ENCODE measurements at regions not wholly inside any gene's neighbourhood (a gene's known extent, or its start where the extent isn't known, plus 50 kb on each side); places are given as distances from the start of the nearest gene placed in this dataset.

GRCh38 chr4:187436251-187436650 lies 559.3 kb upstream of the ZFP42 start:
- H3K9ac ChIP-seq (ENCODE audit: low read length in 2 of 2) = no peak overlapping the region
- peak overlapping the region in 1 of 2 donors; percentile 24 for H3K4me3 ChIP-seq (ENCODE audit: low read length in 2 of 2)
- no peaks in the 10 kb centered on the region for H3K27me3 ChIP-seq (ENCODE audit: control insufficient read depth in 1 of 2, insufficient read depth in 2 of 2, low read length in 2 of 2)
- no peaks in the 10 kb centered on the region for H3K9me3 ChIP-seq (ENCODE audit: control insufficient read depth in 2 of 2, low read length in 2 of 2)
- H3K36me3 ChIP-seq (ENCODE audit: control insufficient read depth in 2 of 2, insufficient read depth in 2 of 2, low read length in 2 of 2) = no peaks in the 10 kb centered on the region
- H3K4me1 ChIP-seq (ENCODE audit: control insufficient read depth, insufficient read depth, low read length) = no peaks in the 10 kb centered on the region
- peak overlapping the region; percentile 31 for H3K27ac ChIP-seq (ENCODE audit: low read length)

- no peaks in the 10 kb centered on the region for H3K9me3 ChIP-seq (ENCODE audit: control insufficient read depth in 2 of 2, low read length in 2 of 2)
- no peaks in the 10 kb centered on the region for H3K36me3 ChIP-seq (ENCODE audit: control insufficient read depth in 2 of 2, insufficient read depth in 2 of 2, low read length in 2 of 2)
- H3K27ac ChIP-seq (ENCODE audit: low read length) = no peak overlapping the region
- no peaks in the 10 kb centered on the region for H3K4me1 ChIP-seq (ENCODE audit: control insufficient read depth, insufficient read depth, low read length)
- H3K4me3 ChIP-seq (ENCODE audit: low read length in 2 of 2) = no peak overlapping the region
- H3K9ac ChIP-seq (ENCODE audit: low read length in 2 of 2) = no peak overlapping the region
- H3K27me3 ChIP-seq (ENCODE audit: control insufficient read depth in 1 of 2, insufficient read depth in 2 of 2, low read length in 2 of 2) = no peaks in the 10 kb centered on the region
Observed at GRCh38 chr4:187444061-187444460, 551.5 kb upstream of the ZFP42 start.

- Histone ChIP-seq H3K36me3 (ENCODE audit: control insufficient read depth in 2 of 2, insufficient read depth in 2 of 2, low read length in 2 of 2) (no peaks in the 10 kb centered on the region), H3K4me3 (ENCODE audit: low read length in 2 of 2) (no peak overlapping the region), H3K27me3 (ENCODE audit: control insufficient read depth in 1 of 2, insufficient read depth in 2 of 2, low read length in 2 of 2) (no peaks in the 10 kb centered on the region), H3K9me3 (ENCODE audit: control insufficient read depth in 2 of 2, low read length in 2 of 2) (no peaks in the 10 kb centered on the region), H3K4me1 (ENCODE audit: control insufficient read depth, insufficient read depth, low read length) (no peaks in the 10 kb centered on the region), H3K9ac (ENCODE audit: low read length in 2 of 2) (no peak overlapping the region), H3K27ac (ENCODE audit: low read length) (no peak overlapping the region)
Observed at GRCh38 chr4:187449702-187450101, 545.9 kb upstream of the ZFP42 start.

- H3K27ac ChIP-seq (ENCODE audit: low read length) = no peak overlapping the region
- no peaks in the 10 kb centered on the region for H3K9me3 ChIP-seq (ENCODE audit: control insufficient read depth in 2 of 2, low read length in 2 of 2)
- no peaks in the 10 kb centered on the region for H3K36me3 ChIP-seq (ENCODE audit: control insufficient read depth in 2 of 2, insufficient read depth in 2 of 2, low read length in 2 of 2)
- no peaks in the 10 kb centered on the region for H3K4me1 ChIP-seq (ENCODE audit: control insufficient read depth, insufficient read depth, low read length)
- no peak overlapping the region for H3K9ac ChIP-seq (ENCODE audit: low read length in 2 of 2)
- H3K4me3 ChIP-seq (ENCODE audit: low read length in 2 of 2) = no peak overlapping the region
- no peaks in the 10 kb centered on the region for H3K27me3 ChIP-seq (ENCODE audit: control insufficient read depth in 1 of 2, insufficient read depth in 2 of 2, low read length in 2 of 2)
Observed at GRCh38 chr4:187451776-187452175, 543.8 kb upstream of the ZFP42 start.

- Histone ChIP-seq H3K27ac (ENCODE audit: low read length) (no peak overlapping the region), H3K27me3 (ENCODE audit: control insufficient read depth in 1 of 2, insufficient read depth in 2 of 2, low read length in 2 of 2) (no peaks in the 10 kb centered on the region), H3K9me3 (ENCODE audit: control insufficient read depth in 2 of 2, low read length in 2 of 2) (no peaks in the 10 kb centered on the region), H3K36me3 (ENCODE audit: control insufficient read depth in 2 of 2, insufficient read depth in 2 of 2, low read length in 2 of 2) (no peaks in the 10 kb centered on the region), H3K4me3 (ENCODE audit: low read length in 2 of 2) (no peak overlapping the region), H3K4me1 (ENCODE audit: control insufficient read depth, insufficient read depth, low read length) (no peaks in the 10 kb centered on the region), H3K9ac (ENCODE audit: low read length in 2 of 2) (no peak overlapping the region)
Observed at GRCh38 chr4:187460016-187460415, 535.6 kb upstream of the ZFP42 start.

GRCh38 chr4:187464573-187464972 lies 531.0 kb upstream of the ZFP42 start:
- Histone ChIP-seq H3K36me3 (ENCODE audit: control insufficient read depth in 2 of 2, insufficient read depth in 2 of 2, low read length in 2 of 2) (no peaks in the 10 kb centered on the region), H3K9me3 (ENCODE audit: control insufficient read depth in 2 of 2, low read length in 2 of 2) (no peaks in the 10 kb centered on the region), H3K27ac (ENCODE audit: low read length) (no peak overlapping the region), H3K4me3 (ENCODE audit: low read length in 2 of 2) (no peak overlapping the region), H3K27me3 (ENCODE audit: control insufficient read depth in 1 of 2, insufficient read depth in 2 of 2, low read length in 2 of 2) (no peaks in the 10 kb centered on the region), H3K4me1 (ENCODE audit: control insufficient read depth, insufficient read depth, low read length) (no peaks in the 10 kb centered on the region), H3K9ac (ENCODE audit: low read length in 2 of 2) (no peak overlapping the region)

- Histone ChIP-seq H3K27me3 (ENCODE audit: control insufficient read depth in 1 of 2, insufficient read depth in 2 of 2, low read length in 2 of 2) (no peaks in the 10 kb centered on the region), H3K4me3 (ENCODE audit: low read length in 2 of 2) (no peak overlapping the region), H3K9ac (ENCODE audit: low read length in 2 of 2) (no peak overlapping the region), H3K9me3 (ENCODE audit: control insufficient read depth in 2 of 2, low read length in 2 of 2) (no peaks in the 10 kb centered on the region), H3K36me3 (ENCODE audit: control insufficient read depth in 2 of 2, insufficient read depth in 2 of 2, low read length in 2 of 2) (no peaks in the 10 kb centered on the region), H3K27ac (ENCODE audit: low read length) (no peak overlapping the region), H3K4me1 (ENCODE audit: control insufficient read depth, insufficient read depth, low read length) (no peaks in the 10 kb centered on the region)
Observed at GRCh38 chr4:187467224-187467623, 528.3 kb upstream of the ZFP42 start.

- H3K9ac ChIP-seq (ENCODE audit: low read length in 2 of 2) = no peak overlapping the region
- H3K4me3 ChIP-seq (ENCODE audit: low read length in 2 of 2) = no peak overlapping the region
- no peak overlapping the region for H3K27ac ChIP-seq (ENCODE audit: low read length)
- H3K36me3 ChIP-seq (ENCODE audit: control insufficient read depth in 2 of 2, insufficient read depth in 2 of 2, low read length in 2 of 2) = no peaks in the 10 kb centered on the region
- no peaks in the 10 kb centered on the region for H3K4me1 ChIP-seq (ENCODE audit: control insufficient read depth, insufficient read depth, low read length)
- H3K27me3 ChIP-seq (ENCODE audit: control insufficient read depth in 1 of 2, insufficient read depth in 2 of 2, low read length in 2 of 2) = no peaks in the 10 kb centered on the region
- H3K9me3 ChIP-seq (ENCODE audit: control insufficient read depth in 2 of 2, low read length in 2 of 2) = no peaks in the 10 kb centered on the region
Observed at GRCh38 chr4:187469627-187470026, 525.9 kb upstream of the ZFP42 start.

GRCh38 chr4:187470061-187470460 lies 525.5 kb upstream of the ZFP42 start:
- no peak overlapping the region for H3K4me3 ChIP-seq (ENCODE audit: low read length in 2 of 2)
- no peaks in the 10 kb centered on the region for H3K36me3 ChIP-seq (ENCODE audit: control insufficient read depth in 2 of 2, insufficient read depth in 2 of 2, low read length in 2 of 2)
- no peaks in the 10 kb centered on the region for H3K9me3 ChIP-seq (ENCODE audit: control insufficient read depth in 2 of 2, low read length in 2 of 2)
- H3K27ac ChIP-seq (ENCODE audit: low read length) = no peak overlapping the region
- no peaks in the 10 kb centered on the region for H3K27me3 ChIP-seq (ENCODE audit: control insufficient read depth in 1 of 2, insufficient read depth in 2 of 2, low read length in 2 of 2)
- no peak overlapping the region for H3K9ac ChIP-seq (ENCODE audit: low read length in 2 of 2)
- no peaks in the 10 kb centered on the region for H3K4me1 ChIP-seq (ENCODE audit: control insufficient read depth, insufficient read depth, low read length)

- Histone ChIP-seq H3K36me3 (ENCODE audit: control insufficient read depth in 2 of 2, insufficient read depth in 2 of 2, low read length in 2 of 2) (no peaks in the 10 kb centered on the region), H3K4me3 (ENCODE audit: low read length in 2 of 2) (no peak overlapping the region), H3K9ac (ENCODE audit: low read length in 2 of 2) (no peak overlapping the region), H3K27me3 (ENCODE audit: control insufficient read depth in 1 of 2, insufficient read depth in 2 of 2, low read length in 2 of 2) (no peaks in the 10 kb centered on the region), H3K9me3 (ENCODE audit: control insufficient read depth in 2 of 2, low read length in 2 of 2) (no peaks in the 10 kb centered on the region), H3K27ac (ENCODE audit: low read length) (no peak overlapping the region), H3K4me1 (ENCODE audit: control insufficient read depth, insufficient read depth, low read length) (peaks cover 17% of the 10 kb centered on the region)
Observed at GRCh38 chr4:187474238-187474637, 521.3 kb upstream of the ZFP42 start.

- Histone ChIP-seq H3K36me3 (ENCODE audit: control insufficient read depth in 2 of 2, insufficient read depth in 2 of 2, low read length in 2 of 2) (no peaks in the 10 kb centered on the region), H3K27me3 (ENCODE audit: control insufficient read depth in 1 of 2, insufficient read depth in 2 of 2, low read length in 2 of 2) (no peaks in the 10 kb centered on the region), H3K4me3 (ENCODE audit: low read length in 2 of 2) (no peak overlapping the region), H3K9ac (ENCODE audit: low read length in 2 of 2) (no peak overlapping the region), H3K9me3 (ENCODE audit: control insufficient read depth in 2 of 2, low read length in 2 of 2) (no peaks in the 10 kb centered on the region), H3K27ac (ENCODE audit: low read length) (no peak overlapping the region), H3K4me1 (ENCODE audit: control insufficient read depth, insufficient read depth, low read length) (peaks cover 25% of the 10 kb centered on the region)
Observed at GRCh38 chr4:187475901-187476300, 519.7 kb upstream of the ZFP42 start.
